ENCODE measurements at regions not wholly inside any gene's neighbourhood (a gene's known extent, or its start where the extent isn't known, plus 50 kb on each side); places are given as distances from the start of the nearest gene placed in this dataset.

DNA sequence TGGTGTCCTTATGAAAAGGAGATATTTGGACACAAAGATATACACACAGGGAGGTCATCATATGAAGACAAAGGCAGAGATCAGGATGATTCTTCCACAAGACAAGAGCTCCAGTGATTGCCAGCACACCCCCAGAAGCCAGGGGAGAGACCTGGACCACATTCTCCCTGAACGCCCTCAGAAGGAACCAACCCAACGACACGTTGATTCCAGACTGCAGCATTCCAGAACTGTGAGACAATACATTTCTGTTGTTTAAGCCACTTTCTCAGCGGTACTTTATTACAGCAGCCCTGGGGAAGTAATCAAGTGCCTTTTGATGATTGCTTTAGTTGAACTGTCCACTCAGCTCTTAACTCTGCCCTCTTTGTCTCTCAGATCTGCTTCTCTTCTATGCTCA lies 285.5 kb upstream of the SMARCA2 start:
- TF ChIP-seq CTCF (conservative IDR thresholded peaks at IDR 0.05 in 1 of 2, IDR thresholded peaks at IDR 0.05 in 1 of 2; ENCODE audit: extremely low read depth in 1 of 2, insufficient read depth in 1 of 2, low read depth in 1 of 2, low read length in 2 of 2) (no peak), EZH2 (IDR thresholded peaks at IDR 0.05; ENCODE audit: borderline replicate concordance, low read length) (no peak)

Measured in mammary epithelial cell (primary cell).